ENCODE measurements at regions not wholly inside any gene's neighbourhood (a gene's known extent, or its start where the extent isn't known, plus 50 kb on each side); places are given as distances from the start of the nearest gene placed in this dataset.

DNA sequence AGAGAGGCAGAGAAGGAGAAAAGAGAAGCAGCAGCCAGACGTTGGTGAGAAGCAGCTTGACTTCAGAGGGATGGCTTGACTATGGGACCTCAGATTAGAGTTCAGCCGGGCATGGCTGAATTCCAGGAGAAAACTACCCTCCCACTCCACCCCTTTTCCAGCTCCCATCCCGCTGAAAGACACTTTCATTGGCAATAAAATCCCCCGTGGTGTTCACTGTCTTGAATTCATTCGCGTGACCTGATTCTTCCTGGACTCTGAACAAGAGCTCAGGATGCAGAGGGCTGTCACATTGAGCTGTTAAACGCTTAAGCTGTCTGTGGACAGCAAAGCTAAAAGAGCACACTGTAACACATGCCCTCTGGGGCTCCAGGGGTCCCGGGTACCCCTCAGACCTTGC is 1575.3 kb upstream of the AGA start:
- no peak overlapping the region for H2AFZ ChIP-seq (ENCODE audit: insufficient read depth, low read depth, low read length, poor library complexity, severe bottlenecking)
- TF ChIP-seq, protein P1, sequence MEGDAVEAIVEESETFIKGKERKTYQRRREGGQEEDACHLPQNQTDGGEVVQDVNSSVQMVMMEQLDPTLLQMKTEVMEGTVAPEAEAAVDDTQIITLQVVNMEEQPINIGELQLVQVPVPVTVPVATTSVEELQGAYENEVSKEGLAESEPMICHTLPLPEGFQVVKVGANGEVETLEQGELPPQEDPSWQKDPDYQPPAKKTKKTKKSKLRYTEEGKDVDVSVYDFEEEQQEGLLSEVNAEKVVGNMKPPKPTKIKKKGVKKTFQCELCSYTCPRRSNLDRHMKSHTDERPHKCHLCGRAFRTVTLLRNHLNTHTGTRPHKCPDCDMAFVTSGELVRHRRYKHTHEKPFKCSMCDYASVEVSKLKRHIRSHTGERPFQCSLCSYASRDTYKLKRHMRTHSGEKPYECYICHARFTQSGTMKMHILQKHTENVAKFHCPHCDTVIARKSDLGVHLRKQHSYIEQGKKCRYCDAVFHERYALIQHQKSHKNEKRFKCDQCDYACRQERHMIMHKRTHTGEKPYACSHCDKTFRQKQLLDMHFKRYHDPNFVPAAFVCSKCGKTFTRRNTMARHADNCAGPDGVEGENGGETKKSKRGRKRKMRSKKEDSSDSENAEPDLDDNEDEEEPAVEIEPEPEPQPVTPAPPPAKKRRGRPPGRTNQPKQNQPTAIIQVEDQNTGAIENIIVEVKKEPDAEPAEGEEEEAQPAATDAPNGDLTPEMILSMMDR (IDR thresholded peaks at IDR 0.05): no peak
- H3K9ac ChIP-seq (ENCODE audit: insufficient read depth, low read length, poor library complexity, severe bottlenecking): no peak overlapping the region
- intact Hi-C loops (cut with micrococcal nuclease): no loop called here
- H3K4me3 Mint-ChIP-seq: no peak overlapping the region
- H3K27me3 ChIP-seq (ENCODE audit: control insufficient read depth in 2 of 2, insufficient read depth in 2 of 2, low read length in 2 of 2): no peaks in the 10 kb centered on the region
- no peaks in the 10 kb centered on the region for H4K20me1 ChIP-seq (ENCODE audit: insufficient read depth, low read length)
- H3K4me3 ChIP-seq (replicated peaks in 1 of 3; ENCODE audit: low read depth in 2 of 3, low read length in 3 of 3): no peak overlapping the region
- peaks cover 9% of the 10 kb centered on the region in 2 donors for H3K9me3 ChIP-seq (replicated peaks in 1 of 2; ENCODE audit: control insufficient read depth in 1 of 2, insufficient read depth in 1 of 2, low read length in 2 of 2)
- H3K36me3 ChIP-seq (replicated peaks in 1 of 2; ENCODE audit: control insufficient read depth in 1 of 2, insufficient read depth in 2 of 2, low read length in 2 of 2): no peaks in the 10 kb centered on the region
- H3K27ac ChIP-seq (ENCODE audit: low read depth in 1 of 2, low read length in 2 of 2): no peak overlapping the region
- DNase-seq: no peak
- H3K4me1 Mint-ChIP-seq: no peaks in the 10 kb centered on the region
- no peaks in the 10 kb centered on the region for H3K4me1 ChIP-seq (ENCODE audit: control insufficient read depth in 1 of 2, insufficient read depth in 2 of 2, low read length in 2 of 2)
- peaks cover 0 to 1% (median 0%) of the 10 kb centered on the region in 3 donors for H3K27me3 Mint-ChIP-seq (ENCODE audit: low read depth in 3 of 3)
- WGBS (ENCODE audit: insufficient coverage): 94% methylated on average over 7 of the region's 8 CpGs
- no peak overlapping the region for H3K4me2 ChIP-seq (replicated peaks; ENCODE audit: extremely low read depth, low read length, poor library complexity, severe bottlenecking)
- H3K79me2 ChIP-seq (ENCODE audit: insufficient read depth, low read length): no peaks in the 10 kb centered on the region
- H3K27ac Mint-ChIP-seq: no peak overlapping the region
- H3K9me3 Mint-ChIP-seq: peaks cover 6 to 16% (median 9%) of the 10 kb centered on the region in 7 donors
- H3K36me3 Mint-ChIP-seq: no peaks in the 10 kb centered on the region

DNA sequence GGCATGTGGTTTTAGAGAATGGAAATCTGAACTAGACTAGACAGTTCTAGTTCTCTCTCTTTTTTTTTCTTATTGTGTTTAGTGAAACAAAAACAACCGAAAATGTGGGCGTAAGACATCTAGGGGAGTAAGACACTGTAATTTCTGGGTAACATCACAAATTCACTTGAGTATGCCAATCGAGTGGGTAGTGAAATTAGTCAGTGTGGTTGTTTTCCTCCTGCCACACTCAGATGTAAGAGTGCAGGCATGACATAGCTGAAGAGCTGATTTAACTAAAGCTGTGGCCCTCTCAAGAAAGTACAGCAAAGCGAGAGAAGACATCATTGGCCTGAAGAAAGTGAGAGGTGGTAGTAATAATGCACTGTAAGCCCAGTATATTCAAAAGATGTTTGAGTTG is 1585.3 kb upstream of the AGA start:
- Histone ChIP-seq H3K9ac (ENCODE audit: insufficient read depth, low read length, poor library complexity, severe bottlenecking) (no peak overlapping the region), H3K79me2 (ENCODE audit: insufficient read depth, low read length) (no peaks in the 10 kb centered on the region), H3K4me2 (replicated peaks; ENCODE audit: extremely low read depth, low read length, poor library complexity, severe bottlenecking) (no peak overlapping the region), H3K36me3 (replicated peaks in 1 of 2; ENCODE audit: control insufficient read depth in 1 of 2, insufficient read depth in 2 of 2, low read length in 2 of 2) (no peaks in the 10 kb centered on the region), H3K4me3 (replicated peaks in 1 of 3; ENCODE audit: low read depth in 2 of 3, low read length in 3 of 3) (no peak overlapping the region), H3K27ac (ENCODE audit: low read depth in 1 of 2, low read length in 2 of 2) (no peak overlapping the region), H3K27me3 (ENCODE audit: control insufficient read depth in 2 of 2, insufficient read depth in 2 of 2, low read length in 2 of 2) (no peaks in the 10 kb centered on the region), H3K9me3 (replicated peaks in 1 of 2; ENCODE audit: control insufficient read depth in 1 of 2, insufficient read depth in 1 of 2, low read length in 2 of 2) (peaks cover 4 to 10% of the 10 kb centered on the region in 2 donors), H3K4me1 (ENCODE audit: control insufficient read depth in 1 of 2, insufficient read depth in 2 of 2, low read length in 2 of 2) (no peaks in the 10 kb centered on the region), H2AFZ (ENCODE audit: insufficient read depth, low read depth, low read length, poor library complexity, severe bottlenecking) (no peak overlapping the region), H4K20me1 (ENCODE audit: insufficient read depth, low read length) (no peaks in the 10 kb centered on the region)
- Mint-ChIP-seq H3K27ac (no peak overlapping the region), H3K9me3 (peaks cover 6 to 14% (median 8%) of the 10 kb centered on the region in 7 donors), H3K4me3 (no peak overlapping the region), H3K4me1 (peaks cover 3% of the 10 kb centered on the region), H3K27me3 (ENCODE audit: low read depth in 3 of 3) (peaks cover 0 to 2% (median 0%) of the 10 kb centered on the region in 3 donors), H3K36me3 (no peaks in the 10 kb centered on the region)
- TF ChIP-seq, protein P1 (IDR thresholded peaks at IDR 0.05): no peak
- WGBS (ENCODE audit: insufficient coverage): 87% methylated on average over 3 of the region's 4 CpGs
- intact Hi-C loops (cut with micrococcal nuclease): no loop called here
- no peak for DNase-seq

Data from CD14-positive monocyte (primary cell).